SK-N-DZ (cell line): ENCODE measurements at regions not wholly inside any gene's neighbourhood (a gene's known extent, or its start where the extent isn't known, plus 50 kb on each side); places are given as distances from the start of the nearest gene placed in this dataset.

Source experiments
- DNase-seq: peaks from one replicate; pipeline ENCODE4 v3.0.0-alpha.2; 2015; ENCODE audit warnings: low spot score

GRCh38 chr3:170784406-170784805 lies 85.6 kb downstream of the RPL22L1 start:
- DNase-seq = no peak

- DNase-seq = no peak
Observed at GRCh38 chr3:170780955-170781354, 89.0 kb downstream of the RPL22L1 start.

- no peak for DNase-seq
Observed at GRCh38 chr3:170780471-170780870, 89.5 kb downstream of the RPL22L1 start.

GRCh38 chr3:170778240-170779217 lies 91.5 kb downstream of the RPL22L1 start:
- DNase-seq = no peak

- no peak for DNase-seq
Observed at GRCh38 chr3:170777564-170777926, 92.5 kb downstream of the RPL22L1 start.

GRCh38 chr3:170776887-170777563 lies 93.0 kb downstream of the RPL22L1 start:
- no peak for DNase-seq

GRCh38 chr3:170773682-170774425 lies 96.1 kb downstream of the RPL22L1 start:
- DNase-seq = no peak

- no peak for DNase-seq
Observed at GRCh38 chr3:170772175-170772574, 97.8 kb downstream of the RPL22L1 start.

- no peak for DNase-seq
Observed at GRCh38 chr3:170768334-170768801, 101.6 kb downstream of the RPL22L1 start.

- no peak for DNase-seq
Observed at GRCh38 chr3:170767576-170767941, 102.4 kb downstream of the RPL22L1 start.

GRCh38 chr3:170766823-170767575 lies 103.0 kb downstream of the RPL22L1 start:
- DNase-seq = no peak

- DNase-seq = no peak
Observed at GRCh38 chr3:170766253-170766652, 103.7 kb downstream of the RPL22L1 start.

- DNase-seq = no peak
Observed at GRCh38 chr3:170765419-170766078, 104.4 kb downstream of the RPL22L1 start.

- no peak for DNase-seq
Observed at GRCh38 chr3:170764017-170764416, 106.0 kb downstream of the RPL22L1 start.

GRCh38 chr3:170762064-170762463 lies 107.9 kb downstream of the RPL22L1 start:
- DNase-seq = no peak

GRCh38 chr3:170761103-170761502 lies 108.9 kb downstream of the RPL22L1 start:
- no peak for DNase-seq

- no peak for DNase-seq
Observed at GRCh38 chr3:170760174-170760526, 109.8 kb downstream of the RPL22L1 start.

- no peak for DNase-seq
Observed at GRCh38 chr3:170759511-170760173, 110.4 kb downstream of the RPL22L1 start.

GRCh38 chr3:170757038-170757437 lies 113.0 kb downstream of the RPL22L1 start:
- DNase-seq = no peak

GRCh38 chr3:170754311-170754693 lies 115.7 kb downstream of the RPL22L1 start:
- DNase-seq = no peak
